ENCODE measurements at regions not wholly inside any gene's neighbourhood (a gene's known extent, or its start where the extent isn't known, plus 50 kb on each side); places are given as distances from the start of the nearest gene placed in this dataset.

DNA sequence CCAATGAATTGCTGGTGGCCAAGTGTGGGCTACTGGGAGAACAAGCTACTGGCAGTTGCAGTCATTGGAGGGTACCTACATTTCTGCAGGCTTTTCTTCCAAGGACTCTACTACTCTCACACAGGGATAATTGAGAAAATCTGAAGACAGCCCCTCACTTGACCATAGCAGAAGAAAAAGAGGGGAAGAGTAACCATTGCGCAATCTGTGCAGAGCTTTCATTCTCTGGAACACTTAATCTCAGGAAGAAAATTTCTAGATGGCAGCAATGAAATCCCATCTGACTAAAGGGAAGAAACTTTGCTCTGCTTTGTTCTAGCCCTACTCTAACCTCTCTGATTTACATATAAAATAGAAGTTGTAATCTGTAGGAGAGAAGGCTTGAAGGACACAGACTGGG, 1239.6 kb upstream of the SORCS1 start:
- no peaks in the 10 kb centered on the region for H4K20me1 ChIP-seq (ENCODE audit: insufficient read depth, low read length, poor library complexity, severe bottlenecking)
- H3K9me3 ChIP-seq (ENCODE audit: insufficient read depth, low read depth, low read length): no peaks in the 10 kb centered on the region
- TF ChIP-seq EZH2phosphoT487 (IDR thresholded peaks at IDR 0.05; ENCODE audit: borderline replicate concordance): no peak
- TF ChIP-seq, protein P1, sequence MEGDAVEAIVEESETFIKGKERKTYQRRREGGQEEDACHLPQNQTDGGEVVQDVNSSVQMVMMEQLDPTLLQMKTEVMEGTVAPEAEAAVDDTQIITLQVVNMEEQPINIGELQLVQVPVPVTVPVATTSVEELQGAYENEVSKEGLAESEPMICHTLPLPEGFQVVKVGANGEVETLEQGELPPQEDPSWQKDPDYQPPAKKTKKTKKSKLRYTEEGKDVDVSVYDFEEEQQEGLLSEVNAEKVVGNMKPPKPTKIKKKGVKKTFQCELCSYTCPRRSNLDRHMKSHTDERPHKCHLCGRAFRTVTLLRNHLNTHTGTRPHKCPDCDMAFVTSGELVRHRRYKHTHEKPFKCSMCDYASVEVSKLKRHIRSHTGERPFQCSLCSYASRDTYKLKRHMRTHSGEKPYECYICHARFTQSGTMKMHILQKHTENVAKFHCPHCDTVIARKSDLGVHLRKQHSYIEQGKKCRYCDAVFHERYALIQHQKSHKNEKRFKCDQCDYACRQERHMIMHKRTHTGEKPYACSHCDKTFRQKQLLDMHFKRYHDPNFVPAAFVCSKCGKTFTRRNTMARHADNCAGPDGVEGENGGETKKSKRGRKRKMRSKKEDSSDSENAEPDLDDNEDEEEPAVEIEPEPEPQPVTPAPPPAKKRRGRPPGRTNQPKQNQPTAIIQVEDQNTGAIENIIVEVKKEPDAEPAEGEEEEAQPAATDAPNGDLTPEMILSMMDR (conservative IDR thresholded peaks at IDR 0.05; ENCODE audit: low read length): no peak
- no peak overlapping the region for H2AFZ ChIP-seq (ENCODE audit: low read length)
- no peaks in the 10 kb centered on the region for H3K79me2 ChIP-seq (ENCODE audit: insufficient read depth, low read length)
- H3F3A ChIP-seq (ENCODE audit: low read depth): no peaks in the 10 kb centered on the region
- H3K4me1 ChIP-seq (ENCODE audit: insufficient read depth, low read length, poor library complexity, severe bottlenecking): no peaks in the 10 kb centered on the region
- H3K4me3 ChIP-seq (ENCODE audit: low read length, poor library complexity, severe bottlenecking): no peak overlapping the region
- H3K27me3 ChIP-seq (ENCODE audit: insufficient read depth, low read length, poor library complexity, severe bottlenecking): no peaks in the 10 kb centered on the region
- no peaks in the 10 kb centered on the region for H3K36me3 ChIP-seq (ENCODE audit: insufficient read depth, low read length)
- no peak overlapping the region for H3K9ac ChIP-seq (ENCODE audit: low read depth, low read length, poor library complexity, severe bottlenecking)
- H3K4me2 ChIP-seq (ENCODE audit: low read depth, low read length, poor library complexity, severe bottlenecking): no peak overlapping the region
- no peaks in the 10 kb centered on the region for H3K9me2 ChIP-seq (replicated peaks; ENCODE audit: low read depth, low read length)

DNA sequence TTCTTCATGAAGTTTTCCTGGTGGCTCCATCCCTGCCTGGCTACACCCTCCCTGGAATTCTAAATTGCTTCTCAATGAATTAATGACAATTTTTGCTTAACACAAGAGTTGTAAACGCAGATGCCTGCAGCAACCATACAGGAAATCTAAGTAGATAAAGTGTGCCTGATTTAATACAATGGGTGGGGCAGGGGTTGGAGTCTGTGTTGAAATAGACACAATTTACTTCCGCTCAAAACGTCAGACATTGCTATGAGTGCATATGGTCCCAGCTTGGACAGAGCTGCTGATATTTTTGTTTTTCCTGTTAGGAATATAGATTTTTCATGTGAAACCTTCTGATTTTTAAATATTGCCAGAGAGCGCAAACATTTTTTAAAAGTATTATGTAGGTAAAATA, 1235.0 kb upstream of the SORCS1 start:
- no peaks in the 10 kb centered on the region for H4K20me1 ChIP-seq (ENCODE audit: insufficient read depth, low read length, poor library complexity, severe bottlenecking)
- no peaks in the 10 kb centered on the region for H3K4me1 ChIP-seq (ENCODE audit: insufficient read depth, low read length, poor library complexity, severe bottlenecking)
- no peaks in the 10 kb centered on the region for H3K36me3 ChIP-seq (ENCODE audit: insufficient read depth, low read length)
- H3F3A ChIP-seq (ENCODE audit: low read depth): no peaks in the 10 kb centered on the region
- H3K9me3 ChIP-seq (ENCODE audit: insufficient read depth, low read depth, low read length): no peaks in the 10 kb centered on the region
- H3K9ac ChIP-seq (ENCODE audit: low read depth, low read length, poor library complexity, severe bottlenecking): no peak overlapping the region
- no peaks in the 10 kb centered on the region for H3K27me3 ChIP-seq (ENCODE audit: insufficient read depth, low read length, poor library complexity, severe bottlenecking)
- no peak overlapping the region for H3K4me3 ChIP-seq (ENCODE audit: low read length, poor library complexity, severe bottlenecking)
- H2AFZ ChIP-seq (ENCODE audit: low read length): no peak overlapping the region
- H3K9me2 ChIP-seq (replicated peaks; ENCODE audit: low read depth, low read length): no peaks in the 10 kb centered on the region
- TF ChIP-seq EZH2phosphoT487 (IDR thresholded peaks at IDR 0.05; ENCODE audit: borderline replicate concordance): no peak
- TF ChIP-seq, protein P1 (conservative IDR thresholded peaks at IDR 0.05; ENCODE audit: low read length): no peak
- no peaks in the 10 kb centered on the region for H3K79me2 ChIP-seq (ENCODE audit: insufficient read depth, low read length)
- H3K4me2 ChIP-seq (ENCODE audit: low read depth, low read length, poor library complexity, severe bottlenecking): no peak overlapping the region

DNA sequence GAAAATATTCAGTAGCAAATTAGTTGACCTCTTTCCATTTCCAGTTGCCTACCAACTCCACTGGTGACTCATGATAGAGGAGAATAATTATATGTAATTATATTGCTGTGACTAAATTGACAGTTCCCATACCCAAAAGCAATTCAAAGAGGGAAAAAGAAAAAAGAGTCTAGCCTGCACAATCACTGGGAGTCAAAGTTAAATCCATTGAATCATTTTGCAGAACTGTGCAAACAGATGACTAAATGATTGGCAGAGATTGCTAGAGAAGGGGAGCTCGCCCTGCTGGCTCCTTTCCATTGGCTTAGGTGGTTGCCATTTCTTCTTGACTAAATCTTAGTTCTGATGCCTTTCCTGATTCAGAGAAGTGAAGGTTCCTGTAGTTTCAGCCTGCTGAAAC, 1228.6 kb upstream of the SORCS1 start:
- H3K4me2 ChIP-seq (ENCODE audit: low read depth, low read length, poor library complexity, severe bottlenecking): no peak overlapping the region
- no peaks in the 10 kb centered on the region for H3K79me2 ChIP-seq (ENCODE audit: insufficient read depth, low read length)
- no peaks in the 10 kb centered on the region for H3K27me3 ChIP-seq (ENCODE audit: insufficient read depth, low read length, poor library complexity, severe bottlenecking)
- H3K4me1 ChIP-seq (ENCODE audit: insufficient read depth, low read length, poor library complexity, severe bottlenecking): no peaks in the 10 kb centered on the region
- TF ChIP-seq, protein P1 (conservative IDR thresholded peaks at IDR 0.05; ENCODE audit: low read length): no peak
- TF ChIP-seq EZH2phosphoT487 (IDR thresholded peaks at IDR 0.05; ENCODE audit: borderline replicate concordance): no peak
- no peaks in the 10 kb centered on the region for H3F3A ChIP-seq (ENCODE audit: low read depth)
- H4K20me1 ChIP-seq (ENCODE audit: insufficient read depth, low read length, poor library complexity, severe bottlenecking): no peaks in the 10 kb centered on the region
- no peak overlapping the region for H3K9ac ChIP-seq (ENCODE audit: low read depth, low read length, poor library complexity, severe bottlenecking)
- H3K9me3 ChIP-seq (ENCODE audit: insufficient read depth, low read depth, low read length): no peaks in the 10 kb centered on the region; the same call in 1 of the 2 replicates
- H3K9me2 ChIP-seq (replicated peaks; ENCODE audit: low read depth, low read length): no peaks in the 10 kb centered on the region
- no peak overlapping the region for H3K4me3 ChIP-seq (ENCODE audit: low read length, poor library complexity, severe bottlenecking)
- H2AFZ ChIP-seq (ENCODE audit: low read length): no peak overlapping the region
- H3K36me3 ChIP-seq (ENCODE audit: insufficient read depth, low read length): no peaks in the 10 kb centered on the region

All from Loucy (cell line).